DND-41 (cell line): ENCODE measurements at regions not wholly inside any gene's neighbourhood (a gene's known extent, or its start where the extent isn't known, plus 50 kb on each side); places are given as distances from the start of the nearest gene placed in this dataset.

Experiments used
- EZH2 ChIP-seq: IDR thresholded peaks from 3 replicates; pipeline ENCODE4 v1.6.1; 2012; ENCODE audit warnings: borderline replicate concordance, low read depth, mild to moderate bottlenecking, moderate library complexity, low read length, inconsistent platforms; ENCODE audit not compliant: severe bottlenecking
- TF ChIP-seq, protein P1 (sequence below): IDR thresholded peaks from 2 replicates; pipeline ENCODE4 v1.5.1; 2012; ENCODE audit warnings: borderline replicate concordance, low read length, moderate library complexity, mild to moderate bottlenecking; ENCODE audit not compliant: poor library complexity, severe bottlenecking; ENCODE audit errors: extremely low read depth

DNA sequence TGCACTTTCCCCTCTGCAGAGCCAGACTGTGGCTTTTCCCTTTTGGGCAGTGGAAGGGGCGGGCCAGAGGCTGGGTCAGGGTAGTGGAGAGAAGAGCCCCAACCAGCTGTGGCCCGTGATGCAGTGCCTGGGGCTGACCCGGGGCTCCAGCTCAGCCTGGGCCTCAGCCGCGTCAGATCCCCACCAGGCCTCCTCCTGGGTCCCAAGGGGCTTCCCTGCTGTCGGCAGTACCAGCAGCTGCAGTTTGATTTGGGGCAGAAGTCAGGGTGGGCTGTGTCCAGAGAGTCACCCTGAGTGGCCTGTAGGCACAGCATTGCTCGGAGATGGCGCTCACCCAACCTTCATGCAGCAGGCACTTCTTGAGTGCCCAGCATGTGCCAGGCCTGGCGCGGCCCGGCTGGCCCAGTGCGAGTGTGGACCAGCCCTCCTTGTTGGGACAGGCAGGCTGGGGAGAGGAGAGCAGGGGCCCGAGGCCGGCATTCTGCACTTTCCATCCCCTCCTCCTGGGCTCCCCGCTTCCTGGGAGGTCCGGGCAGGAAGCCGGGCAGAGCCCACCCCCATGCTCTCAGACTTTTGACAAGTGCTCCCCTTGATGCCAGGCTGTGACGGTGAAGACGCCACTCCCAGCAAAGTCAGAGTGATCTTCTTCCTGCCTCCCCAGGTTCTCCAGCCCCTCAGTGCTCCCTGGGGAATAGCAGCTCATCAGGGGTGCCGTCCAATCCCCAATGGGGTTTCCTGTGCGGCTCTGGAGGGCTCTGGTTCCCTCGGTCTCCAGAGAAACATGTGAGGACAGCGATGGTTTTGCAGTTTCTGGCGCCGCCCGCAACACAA is 88.3 kb upstream of the COL5A1 start:
- TF ChIP-seq, protein P1, sequence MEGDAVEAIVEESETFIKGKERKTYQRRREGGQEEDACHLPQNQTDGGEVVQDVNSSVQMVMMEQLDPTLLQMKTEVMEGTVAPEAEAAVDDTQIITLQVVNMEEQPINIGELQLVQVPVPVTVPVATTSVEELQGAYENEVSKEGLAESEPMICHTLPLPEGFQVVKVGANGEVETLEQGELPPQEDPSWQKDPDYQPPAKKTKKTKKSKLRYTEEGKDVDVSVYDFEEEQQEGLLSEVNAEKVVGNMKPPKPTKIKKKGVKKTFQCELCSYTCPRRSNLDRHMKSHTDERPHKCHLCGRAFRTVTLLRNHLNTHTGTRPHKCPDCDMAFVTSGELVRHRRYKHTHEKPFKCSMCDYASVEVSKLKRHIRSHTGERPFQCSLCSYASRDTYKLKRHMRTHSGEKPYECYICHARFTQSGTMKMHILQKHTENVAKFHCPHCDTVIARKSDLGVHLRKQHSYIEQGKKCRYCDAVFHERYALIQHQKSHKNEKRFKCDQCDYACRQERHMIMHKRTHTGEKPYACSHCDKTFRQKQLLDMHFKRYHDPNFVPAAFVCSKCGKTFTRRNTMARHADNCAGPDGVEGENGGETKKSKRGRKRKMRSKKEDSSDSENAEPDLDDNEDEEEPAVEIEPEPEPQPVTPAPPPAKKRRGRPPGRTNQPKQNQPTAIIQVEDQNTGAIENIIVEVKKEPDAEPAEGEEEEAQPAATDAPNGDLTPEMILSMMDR: no peak
- no peak for TF ChIP-seq EZH2
